Left ventricle myocardium superior (tissue), 1 donor: ENCODE measurements at regions not wholly inside any gene's neighbourhood (a gene's known extent, or its start where the extent isn't known, plus 50 kb on each side); places are given as distances from the start of the nearest gene placed in this dataset.

Experiments used
- ATAC-seq: fragments of 200-7000 bp; cut with Tn5 transposase; one replicate; pipeline ENCODE4 v1.9.1; 2020; ENCODE audit warnings: mild to moderate bottlenecking, moderate library complexity
- DNase-seq: peaks from one replicate; pipeline ENCODE4 v3.0.0-alpha.2; 2020
- intact Hi-C: fragments of 100-400 bp; cut with micrococcal nuclease; formaldehyde crosslinking; loops from one replicate; pipeline ENCODE4 v1.11.0; 2022
- donor health status: DM: no; HTN: yes; CAD: no; lungs with severe emphysema.

DNA sequence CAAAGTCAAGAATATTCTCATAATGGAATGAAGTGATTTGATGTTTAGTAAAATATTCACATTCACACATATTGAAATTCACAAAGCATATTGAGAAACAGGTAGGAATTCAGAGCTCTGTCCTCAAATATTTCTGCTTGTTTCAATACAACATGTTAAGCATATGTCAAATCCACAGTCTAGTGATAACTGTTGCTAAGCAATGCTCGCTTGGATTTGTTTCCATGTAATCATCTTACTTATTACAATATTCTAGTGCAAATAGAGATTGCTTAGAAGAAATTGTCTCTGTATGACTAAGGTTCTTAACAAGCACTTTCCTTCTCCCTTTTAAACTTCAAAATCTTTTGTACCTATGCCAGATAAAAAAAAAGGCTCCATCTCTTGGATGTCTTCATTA is 995.7 kb downstream of the CDH18 start:
- ATAC-seq (no peak), DNase-seq (no peak)
- intact Hi-C loops: no loop called here

DNA sequence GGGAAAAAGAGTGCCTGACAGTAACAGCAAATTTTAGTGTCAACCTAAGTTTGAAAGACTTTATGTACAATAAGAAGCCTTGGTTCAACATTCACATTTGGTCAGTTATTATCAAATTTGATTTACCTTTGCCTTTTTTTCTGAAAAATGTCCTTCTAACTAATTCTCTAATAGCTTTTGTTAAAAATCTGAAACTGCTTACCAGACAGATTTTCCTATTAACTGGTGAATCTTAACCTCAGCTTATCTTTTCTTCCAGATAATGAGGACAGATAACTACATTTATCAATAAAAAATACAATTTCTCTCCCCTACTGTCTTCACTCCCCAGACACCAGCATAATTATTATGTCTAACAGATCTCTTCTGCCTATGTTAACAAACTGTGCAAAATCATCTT is 988.5 kb downstream of the CDH18 start:
- intact Hi-C loops: no loop called here
- DNase-seq (no peak), ATAC-seq (no peak)

DNA sequence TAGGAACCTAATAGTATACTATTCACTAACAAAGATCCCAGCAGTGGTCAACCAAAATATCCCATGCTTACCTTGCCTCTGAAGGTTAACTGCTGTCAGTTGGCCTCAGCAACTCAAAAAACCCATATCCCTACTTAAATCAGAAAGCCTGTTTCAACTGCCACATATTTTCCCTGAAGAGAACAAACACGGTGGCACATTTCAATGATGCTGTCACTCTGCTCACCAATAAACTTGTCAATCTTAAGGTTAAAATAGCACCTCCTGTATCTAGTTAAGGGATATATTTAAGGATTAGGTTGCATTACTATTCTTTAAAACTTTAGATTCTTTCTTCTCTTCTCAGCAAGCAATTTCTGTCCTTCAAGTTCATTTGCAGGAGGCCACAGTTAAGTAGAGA is 986.9 kb downstream of the CDH18 start:
- intact Hi-C loops: no loop called here
- DNase-seq (no peak), ATAC-seq (no peak)

DNA sequence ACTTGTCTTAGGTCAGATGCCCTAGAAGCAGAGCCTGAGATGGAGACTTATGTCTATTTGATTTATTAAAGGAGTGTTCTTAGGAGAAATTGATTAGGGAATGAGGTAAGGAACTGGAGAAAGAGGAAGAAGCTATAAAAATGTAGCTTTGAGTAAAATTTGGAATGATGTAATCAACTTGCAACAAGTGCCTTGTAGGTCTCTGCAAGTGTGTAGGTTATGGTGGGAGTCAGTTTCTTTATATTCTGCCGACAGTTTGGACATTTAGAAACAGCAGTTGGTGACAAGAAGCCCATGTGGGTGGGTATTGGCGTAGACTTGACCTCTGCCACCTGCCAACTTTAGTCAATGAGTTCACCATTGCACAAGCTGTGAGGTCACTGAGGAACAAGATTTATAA is 986.5 kb downstream of the CDH18 start:
- no peak for DNase-seq

DNA sequence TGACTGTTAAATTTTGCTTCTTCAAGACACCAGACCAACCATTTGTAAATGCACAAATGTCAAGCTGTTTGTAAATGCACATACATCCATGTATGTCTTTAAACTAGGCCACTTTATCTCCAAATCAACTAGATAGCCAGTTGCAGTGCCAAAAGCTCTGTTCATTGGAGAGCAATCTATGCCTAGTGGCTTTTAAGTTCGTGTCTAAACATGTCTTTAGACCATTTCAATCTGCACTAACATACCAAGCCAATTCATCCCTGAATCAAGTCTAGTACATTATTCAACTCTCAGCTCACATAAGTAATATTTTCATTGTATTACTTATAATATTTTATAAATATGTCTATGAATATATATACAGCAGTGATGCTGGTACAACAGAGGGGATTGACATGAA is 985.9 kb downstream of the CDH18 start:
- DNase-seq (no peak), ATAC-seq (no peak)
- intact Hi-C loops: no loop called here

More for the DNA sequence above, 986.5 kb downstream of the CDH18 start:
- ATAC-seq: no peak
- intact Hi-C loops: no loop called here

DNA sequence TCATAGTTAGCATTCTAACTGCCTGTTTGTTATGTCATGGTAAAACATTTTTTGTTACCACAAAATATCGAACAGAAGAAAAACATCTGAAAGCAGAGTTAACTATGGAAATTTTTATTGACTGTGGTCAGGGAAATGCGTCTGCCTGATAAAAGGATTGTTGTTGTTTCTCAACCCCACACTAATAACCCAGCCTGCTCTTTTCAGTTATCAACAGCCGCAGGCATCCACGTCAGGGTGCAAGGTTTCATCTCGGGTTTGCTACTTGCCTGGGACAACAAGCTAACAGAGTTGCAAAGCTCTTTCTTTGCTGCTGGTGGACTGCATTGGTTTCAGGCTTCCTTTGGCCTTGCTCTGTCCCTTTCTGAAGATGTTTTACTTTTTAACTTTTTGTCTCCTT is 969.2 kb downstream of the CDH18 start:
- intact Hi-C loops: no loop called here
- ATAC-seq: no peak
- DNase-seq: no peak

DNA sequence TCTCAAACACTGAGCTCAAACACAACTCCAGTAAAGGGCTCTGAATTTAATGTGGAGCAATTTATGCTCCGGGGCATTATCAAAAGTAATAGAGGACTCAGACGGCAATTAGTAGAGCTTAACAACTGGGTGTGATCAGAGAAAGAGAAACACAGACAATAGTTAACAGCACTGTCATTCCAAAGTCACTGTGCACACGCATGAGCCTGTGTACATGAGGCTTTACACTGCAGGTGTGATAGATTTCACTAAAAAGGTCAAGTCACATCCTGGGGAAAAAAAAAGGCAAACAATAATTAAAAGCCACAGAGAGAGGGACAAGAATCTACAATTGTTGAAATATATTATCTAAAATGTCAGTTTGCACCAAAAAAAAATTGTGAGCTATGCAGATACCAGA is 956.5 kb downstream of the CDH18 start:
- intact Hi-C loops: no loop called here
- DNase-seq (no peak), ATAC-seq (no peak)

DNA sequence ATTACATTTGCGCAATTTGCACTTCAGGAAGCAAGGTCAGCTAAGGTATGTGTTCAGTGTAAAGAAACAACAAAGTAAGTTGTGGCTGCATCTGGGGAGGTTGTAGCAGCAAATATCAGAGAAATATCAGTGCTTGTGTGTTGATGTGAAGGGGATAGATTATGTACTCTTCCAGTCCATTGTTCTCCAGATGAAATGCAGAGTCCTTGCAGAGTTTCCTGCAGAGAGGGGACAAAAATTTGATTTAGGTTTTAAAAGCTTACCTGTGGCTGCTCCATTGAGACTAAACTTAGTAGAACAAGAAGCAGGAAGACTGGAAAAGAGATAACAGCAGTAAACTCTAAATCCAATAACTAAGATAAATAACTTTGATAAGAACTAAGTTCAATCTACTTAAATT is 952.2 kb downstream of the CDH18 start:
- ATAC-seq: no peak
- intact Hi-C loops: no loop called here

DNA sequence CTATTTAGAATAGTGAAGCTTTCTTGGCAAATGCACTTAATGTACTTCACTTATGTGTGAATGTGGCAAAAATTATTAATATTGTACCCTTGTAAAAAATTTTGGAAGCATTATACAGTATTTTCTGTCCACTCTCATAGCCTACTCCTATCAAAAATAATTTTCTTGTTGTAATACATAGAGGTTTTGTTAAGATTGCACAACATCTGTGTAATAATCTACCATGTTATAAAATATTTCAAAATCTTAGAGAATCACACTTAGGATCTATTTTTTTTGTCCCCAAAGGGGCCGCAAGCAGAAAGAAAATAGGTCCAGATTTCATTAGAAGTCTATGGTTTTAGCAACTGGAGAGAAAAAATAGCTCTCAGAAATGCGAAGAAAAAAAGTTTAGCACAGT is 945.9 kb downstream of the CDH18 start:
- ATAC-seq (no peak), DNase-seq (no peak)
- intact Hi-C loops: no loop called here

More for the DNA sequence above, 952.2 kb downstream of the CDH18 start:
- no peak for DNase-seq

DNA sequence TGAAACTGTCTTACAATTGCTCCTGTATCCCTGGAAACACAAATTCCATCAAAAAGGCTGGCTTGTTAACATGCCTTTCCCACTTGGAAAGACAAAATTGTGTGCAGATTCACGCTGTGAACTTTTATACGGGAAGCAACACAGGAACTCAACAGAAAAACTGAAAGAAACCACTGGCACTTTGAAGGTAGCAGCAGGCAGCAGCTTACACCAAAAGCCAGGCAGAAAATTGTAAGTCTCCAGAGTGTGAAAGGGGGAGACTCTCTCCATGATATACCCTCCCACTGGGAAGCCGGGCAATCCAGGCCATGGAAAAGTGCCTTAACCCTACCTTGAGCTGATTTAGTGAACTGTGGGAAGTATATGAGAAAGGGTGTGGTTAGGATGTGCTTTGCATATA is 943.7 kb downstream of the CDH18 start:
- ATAC-seq: no peak
- DNase-seq: no peak
- intact Hi-C loops: no loop called here

DNA sequence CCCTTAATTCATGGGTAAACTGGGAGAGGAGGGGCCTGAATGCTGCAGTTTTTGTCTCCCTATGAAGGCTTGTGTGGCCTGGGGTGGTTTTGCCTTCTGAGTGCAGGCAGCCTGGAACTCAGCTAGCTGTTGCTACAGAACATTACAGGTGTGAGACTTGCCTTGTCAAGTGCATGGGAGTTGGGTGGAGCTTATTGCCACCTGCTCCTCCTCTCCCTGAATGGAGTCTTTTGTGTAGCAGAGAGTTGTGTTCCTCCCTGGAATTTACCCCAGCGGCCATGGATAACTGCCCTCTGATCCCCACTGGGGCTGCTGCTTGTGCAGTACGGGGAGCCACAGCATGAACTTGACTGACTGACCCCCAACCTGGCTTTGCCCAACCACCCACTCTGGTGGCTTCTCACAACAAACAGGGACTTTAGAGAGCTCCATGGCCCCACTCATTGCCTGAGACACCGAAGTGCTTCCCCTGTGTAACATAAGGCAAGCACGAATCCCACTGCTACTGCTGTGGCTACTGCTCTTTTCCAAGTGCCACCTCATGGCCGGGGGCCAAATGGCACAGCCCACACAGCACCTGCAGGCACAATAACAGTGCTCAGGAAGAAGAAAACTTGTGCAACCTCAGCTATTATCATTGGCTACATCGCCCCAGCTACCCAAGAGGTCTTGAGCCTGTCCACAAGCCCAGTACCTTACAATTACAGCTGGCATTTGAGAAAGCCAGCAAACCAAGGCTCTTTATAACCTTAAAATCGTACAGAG is 942.9 kb downstream of the CDH18 start:
- no peak for DNase-seq
- ATAC-seq: no peak
- intact Hi-C loops: no loop called here

DNA sequence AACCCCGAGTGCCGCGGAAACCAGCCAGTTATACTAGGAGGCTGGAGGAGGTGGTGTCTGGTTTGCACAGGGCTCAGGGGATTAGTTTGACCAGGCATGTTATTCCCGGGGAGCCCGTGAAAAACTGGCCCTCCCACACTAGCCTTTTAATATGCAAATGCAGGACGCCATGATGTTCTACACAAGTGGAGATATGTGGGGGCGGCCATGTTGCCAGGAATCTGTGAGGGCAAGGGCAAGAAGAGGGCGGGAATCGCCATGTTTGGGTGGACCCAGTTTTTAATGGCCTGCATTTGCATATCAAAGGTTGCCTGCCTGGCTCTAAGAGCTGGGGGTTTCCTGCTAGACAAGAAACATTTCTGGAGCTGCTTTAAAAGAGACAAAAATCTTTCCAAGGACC is 940.7 kb downstream of the CDH18 start:
- intact Hi-C loops: no loop called here
- no peak for DNase-seq

DNA sequence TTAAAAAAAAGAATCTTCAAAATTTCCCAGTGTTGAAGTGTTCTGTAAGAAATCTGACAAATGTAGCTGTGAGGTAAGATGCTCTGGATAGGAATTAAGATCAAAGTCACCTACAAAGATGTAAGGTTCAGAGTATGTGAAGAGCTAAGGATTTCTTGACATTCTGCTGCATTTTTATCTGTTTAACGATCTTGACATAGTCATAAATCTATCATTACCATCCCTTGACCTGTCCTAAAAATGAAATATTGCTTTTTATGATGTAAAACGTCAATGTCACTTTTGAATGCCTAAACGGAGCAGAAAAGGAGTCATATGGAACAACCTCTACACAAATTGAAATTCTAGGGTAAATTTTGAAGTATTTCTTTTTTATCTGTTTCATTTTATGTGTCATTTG is 939.3 kb downstream of the CDH18 start:
- DNase-seq: no peak
- ATAC-seq: no peak
- intact Hi-C loops: no loop called here

More for the DNA sequence above, 940.7 kb downstream of the CDH18 start:
- ATAC-seq: no peak

DNA sequence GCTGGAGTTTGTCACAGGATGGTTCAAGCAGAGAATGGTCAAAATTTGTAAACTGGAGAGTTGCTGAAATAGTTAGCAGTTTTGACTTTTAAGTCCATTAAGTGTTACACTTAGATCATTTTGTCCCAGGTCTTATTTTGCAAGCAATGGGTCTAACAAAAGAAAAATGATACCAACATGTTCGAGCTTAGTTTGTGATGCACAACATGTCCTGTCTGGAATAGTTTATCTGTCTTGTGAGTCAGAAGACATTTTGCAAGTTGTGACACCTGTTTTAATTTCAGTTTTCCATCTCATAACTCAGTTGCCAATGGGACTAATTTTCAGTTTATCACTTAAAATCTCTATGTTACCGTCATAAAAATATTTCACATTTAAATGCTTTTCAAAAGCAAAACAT is 929.8 kb downstream of the CDH18 start:
- intact Hi-C loops: no loop called here
- no peak for DNase-seq
- ATAC-seq: no peak

DNA sequence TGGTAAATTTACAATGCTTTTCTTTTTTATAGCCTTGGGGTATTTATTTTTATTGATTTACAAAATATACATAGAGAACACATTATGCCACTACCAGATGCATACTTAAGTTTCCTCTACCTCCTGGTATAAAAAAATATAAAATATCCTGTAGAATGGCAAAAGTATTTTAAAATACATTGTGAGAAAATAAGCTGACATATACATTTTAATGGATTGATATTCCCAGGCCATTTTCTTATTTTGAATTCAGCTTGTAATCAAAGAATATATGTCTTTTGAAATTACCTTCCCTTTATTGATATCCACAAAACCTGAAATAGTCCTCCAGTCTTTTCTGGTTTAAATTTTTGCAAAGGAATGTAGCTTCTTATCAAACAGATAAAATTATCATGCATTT is 923.9 kb downstream of the CDH18 start:
- ATAC-seq (no peak), DNase-seq (no peak)

DNA sequence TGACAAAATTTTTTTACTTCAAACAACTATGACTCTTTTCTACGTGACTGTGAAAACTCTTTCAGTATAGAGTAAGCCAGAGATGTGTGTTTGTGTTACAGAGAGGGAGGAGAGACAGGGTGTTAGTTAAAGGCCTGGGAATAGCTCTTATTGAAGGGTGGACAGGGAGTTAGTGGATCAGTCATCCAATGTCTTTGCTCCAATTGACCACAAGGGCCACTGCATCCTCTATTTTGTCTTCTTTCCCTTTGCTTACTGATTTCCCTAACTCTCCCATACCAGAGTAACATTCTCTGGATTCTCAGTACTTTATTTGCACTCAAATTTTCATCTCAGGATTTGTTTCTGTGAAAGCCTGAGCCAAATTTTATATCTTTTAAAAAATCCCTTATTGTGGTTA is 920.3 kb downstream of the CDH18 start:
- DNase-seq (no peak), ATAC-seq (no peak)
- intact Hi-C loops: no loop called here

More for the DNA sequence above, 923.9 kb downstream of the CDH18 start:
- intact Hi-C loops: no loop called here

DNA sequence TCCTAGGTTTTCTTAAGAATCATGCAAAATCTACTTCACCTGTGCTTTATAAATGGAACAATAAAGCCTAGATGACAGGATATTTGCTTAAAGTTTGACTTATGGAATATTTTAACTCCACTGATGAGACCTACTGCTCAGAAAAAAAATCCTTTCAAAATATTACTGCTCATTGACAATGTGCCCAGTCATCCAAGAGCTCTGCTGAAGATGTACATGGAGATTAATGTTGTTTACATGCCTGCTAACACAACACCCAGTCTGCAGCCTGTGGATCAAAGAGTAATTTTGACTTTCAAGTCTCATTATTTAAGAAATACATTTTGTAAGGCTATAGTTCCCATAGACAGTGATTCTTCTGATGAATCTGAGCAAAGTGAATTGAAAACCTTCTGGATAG is 889.6 kb downstream of the CDH18 start:
- no peak for DNase-seq
- intact Hi-C loops: no loop called here
- ATAC-seq: no peak

DNA sequence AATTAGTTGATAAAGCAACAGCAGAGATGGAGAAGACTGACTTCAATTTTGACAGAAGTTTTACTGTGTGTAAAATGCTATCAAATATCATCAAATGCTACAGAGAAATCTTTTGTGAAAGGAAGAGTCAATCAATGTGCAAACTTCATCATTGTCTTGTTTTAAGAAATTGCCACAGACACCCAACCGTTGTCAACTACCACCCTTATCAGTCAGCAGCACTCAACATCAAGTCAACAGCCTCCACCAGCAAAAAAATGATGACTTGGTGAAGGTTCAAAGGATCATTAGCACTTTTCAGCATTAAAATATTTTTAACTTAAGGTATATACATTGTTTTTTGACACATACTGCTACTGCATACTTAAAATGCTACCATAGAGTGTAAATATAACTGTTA is 888.8 kb downstream of the CDH18 start:
- ATAC-seq (no peak), DNase-seq (no peak)
- intact Hi-C loops: no loop called here

DNA sequence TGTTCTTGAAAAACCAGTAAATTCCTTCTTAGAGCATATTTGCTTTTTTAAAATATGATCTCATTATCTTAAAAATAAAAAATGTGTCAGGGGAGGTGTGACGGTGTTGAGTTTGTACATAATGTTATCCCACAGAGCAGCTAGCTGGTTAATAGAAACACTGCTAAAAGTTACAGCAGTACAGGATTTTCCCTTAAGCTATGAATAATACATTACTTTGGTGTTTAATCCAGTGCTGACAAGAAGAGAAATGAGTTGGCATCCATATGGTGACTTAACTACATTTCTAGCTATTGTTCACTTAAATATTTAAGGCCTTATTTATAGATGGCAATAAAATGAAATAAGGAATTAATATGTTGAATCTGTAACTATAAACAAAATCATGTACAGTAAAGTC is 883.1 kb downstream of the CDH18 start:
- intact Hi-C loops: no loop called here

DNA sequence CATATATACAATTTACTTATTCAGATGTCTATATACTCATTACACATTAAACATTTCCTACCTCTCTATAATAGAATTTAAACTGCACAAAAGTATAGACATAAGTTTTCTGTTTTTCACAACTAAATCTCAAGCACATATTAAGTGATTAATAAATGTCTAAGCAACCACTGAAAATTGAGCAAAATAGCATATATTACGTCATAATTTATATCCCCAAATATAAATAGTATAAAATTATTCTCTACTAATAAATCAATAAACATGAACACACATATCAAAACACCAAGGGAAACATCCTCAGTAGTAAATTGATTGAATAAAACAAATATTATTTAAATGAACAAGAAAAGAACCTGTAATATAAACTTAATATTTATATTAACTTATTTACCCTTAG is 865.1 kb downstream of the CDH18 start:
- intact Hi-C loops: no loop called here
- ATAC-seq: no peak
- DNase-seq: no peak

More for the DNA sequence above, 883.1 kb downstream of the CDH18 start:
- ATAC-seq (no peak), DNase-seq (no peak)

DNA sequence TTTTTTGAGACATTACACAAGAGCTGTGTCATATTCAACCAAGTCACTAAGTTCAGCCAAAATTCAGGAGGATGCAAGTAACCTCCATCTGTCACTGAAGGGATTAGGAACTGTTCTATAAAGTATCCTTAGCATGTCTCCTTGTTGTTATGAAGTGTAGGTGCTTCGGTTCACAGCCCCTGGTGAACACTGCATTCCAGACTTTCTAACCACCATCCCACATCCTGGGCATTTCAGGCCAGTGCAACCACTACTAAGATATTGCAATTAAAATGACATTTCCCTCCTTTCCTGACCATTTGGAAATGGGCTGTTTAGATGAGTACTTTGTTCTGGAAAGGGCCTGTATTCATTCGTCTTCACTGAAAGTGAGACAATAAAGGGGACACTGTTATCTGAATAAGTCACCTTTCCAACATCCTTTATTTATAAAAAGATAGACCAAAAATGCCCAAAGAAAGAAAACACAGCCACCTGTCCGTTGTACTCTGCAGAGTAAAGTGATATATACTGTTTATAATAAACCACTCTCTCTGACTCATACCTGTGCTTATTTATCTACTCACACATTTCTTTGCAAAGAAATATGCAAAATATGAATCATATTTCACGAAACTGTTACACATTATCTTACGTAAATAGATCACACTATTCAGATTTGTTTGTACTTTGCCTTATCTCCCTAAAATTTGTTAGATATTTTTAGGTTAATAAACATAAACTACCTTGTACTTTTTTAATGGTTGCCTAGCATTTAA is 861.9 kb downstream of the CDH18 start:
- no peak for ATAC-seq

More for the DNA sequence above, 861.9 kb downstream of the CDH18 start:
- DNase-seq: no peak
- intact Hi-C loops: no loop called here
